GM18907 (cell line): ENCODE measurements at regions not wholly inside any gene's neighbourhood (a gene's known extent, or its start where the extent isn't known, plus 50 kb on each side); places are given as distances from the start of the nearest gene placed in this dataset.
A peak's percentile ranks its signal among the peaks of the same experiment; 100 is the strongest.
"Not testable (repeated sequence)": the region's sequence is repeated elsewhere in the genome, so short reads cannot be mapped to it uniquely, and the experiment has no call there.

Experiments
- ATAC-seq: cut with Tn5 transposase; IDR thresholded peaks from one replicate; pipeline ENCODE4 v1.9.1; 2021; ENCODE audit warnings: mild to moderate bottlenecking, moderate library complexity; ENCODE audit not compliant: unreplicated experiment

DNA sequence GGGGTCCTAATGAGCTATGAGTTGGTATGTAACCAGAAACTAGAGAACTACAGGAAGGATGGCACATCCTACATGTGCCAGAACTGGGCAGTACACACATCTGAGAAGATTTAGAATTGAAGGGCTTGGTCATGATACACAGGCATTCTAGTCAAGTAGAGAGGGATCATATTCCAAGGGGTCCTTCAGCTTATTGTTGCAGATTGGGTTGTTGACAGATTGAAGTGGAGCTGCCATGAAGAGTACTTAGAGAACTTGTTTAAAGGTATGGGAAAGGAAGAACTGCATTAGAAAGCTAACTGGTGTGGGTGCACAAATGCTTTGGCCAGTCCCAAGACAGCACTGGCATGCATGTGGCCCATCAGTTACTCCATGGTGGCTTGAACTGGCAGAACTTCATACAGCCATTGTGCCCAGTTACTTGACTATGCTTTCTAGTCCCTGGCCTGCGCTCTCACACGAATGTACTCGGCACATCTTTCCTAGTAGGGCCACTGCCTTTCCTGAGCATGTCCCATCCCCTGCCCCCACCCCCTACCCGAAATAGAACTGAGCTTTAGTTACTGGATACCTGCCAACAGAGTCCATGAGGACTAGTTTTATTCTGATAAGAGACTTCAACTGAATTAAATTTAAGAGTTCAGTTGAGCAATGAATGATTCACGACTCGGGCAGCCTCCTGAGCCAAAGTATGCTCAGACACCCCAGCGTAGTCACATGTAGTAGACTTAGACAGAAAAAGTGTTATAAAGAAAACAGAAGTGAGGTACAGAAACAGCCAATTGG is 64.0 kb downstream of the CCNG2 start:
- no peak for ATAC-seq

DNA sequence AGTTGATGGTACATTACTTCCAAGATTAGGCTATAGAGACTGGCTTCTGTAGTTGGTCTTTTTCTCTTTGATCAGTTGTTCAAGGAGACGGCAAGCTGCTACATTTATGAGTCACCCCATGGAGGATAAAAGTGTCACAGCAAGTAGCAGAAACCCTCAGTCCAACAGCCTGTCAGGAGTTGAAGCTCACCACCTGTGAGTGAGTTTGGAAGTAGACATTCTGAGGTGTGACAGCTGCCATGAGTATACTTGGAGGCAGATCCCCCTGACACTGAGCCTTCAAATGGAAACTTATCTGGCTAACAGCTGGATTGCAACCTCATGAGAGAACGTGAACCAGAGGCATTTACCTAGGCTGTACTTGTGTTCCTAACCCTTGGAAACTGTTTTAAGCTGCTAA is 68.0 kb downstream of the CCNG2 start:
- ATAC-seq = no peak

DNA sequence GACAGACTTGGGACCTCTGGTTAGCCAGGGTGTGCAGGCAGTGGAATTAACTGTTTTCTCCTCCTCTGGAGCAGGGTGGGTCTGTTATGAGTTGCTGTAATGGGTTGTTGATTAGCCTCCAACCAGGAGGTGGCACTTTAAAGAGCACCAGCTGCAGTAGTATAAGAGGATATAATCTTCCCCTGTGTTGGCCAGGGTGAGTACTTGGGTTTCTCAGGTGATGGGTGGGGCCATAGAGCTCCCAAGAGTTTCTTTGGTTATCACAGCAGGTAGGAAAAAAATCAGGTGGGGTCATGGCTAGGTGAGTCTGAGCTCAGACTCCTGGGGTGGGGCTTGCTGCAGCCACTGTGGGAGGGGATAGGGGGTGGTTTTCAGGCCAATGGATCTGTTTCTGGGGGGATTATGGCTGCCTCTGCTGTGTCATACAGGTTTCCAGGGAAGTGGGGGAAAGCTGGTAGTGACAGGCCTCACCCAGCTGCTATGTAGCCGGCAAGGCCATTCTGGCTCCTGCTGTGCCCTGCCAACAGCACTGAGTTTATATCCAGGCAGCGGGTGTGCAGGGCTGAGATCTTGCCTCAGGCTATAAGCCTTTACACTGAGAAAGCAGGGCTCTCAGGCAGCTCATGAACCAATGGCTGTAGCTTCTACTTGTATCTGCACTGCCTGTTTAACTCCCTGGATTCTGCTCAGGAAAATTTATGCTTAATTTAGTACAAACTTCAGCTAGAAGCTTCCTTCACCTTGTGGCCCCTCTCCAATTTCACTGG is 70.1 kb downstream of the CCNG2 start:
- ATAC-seq = no peak

DNA sequence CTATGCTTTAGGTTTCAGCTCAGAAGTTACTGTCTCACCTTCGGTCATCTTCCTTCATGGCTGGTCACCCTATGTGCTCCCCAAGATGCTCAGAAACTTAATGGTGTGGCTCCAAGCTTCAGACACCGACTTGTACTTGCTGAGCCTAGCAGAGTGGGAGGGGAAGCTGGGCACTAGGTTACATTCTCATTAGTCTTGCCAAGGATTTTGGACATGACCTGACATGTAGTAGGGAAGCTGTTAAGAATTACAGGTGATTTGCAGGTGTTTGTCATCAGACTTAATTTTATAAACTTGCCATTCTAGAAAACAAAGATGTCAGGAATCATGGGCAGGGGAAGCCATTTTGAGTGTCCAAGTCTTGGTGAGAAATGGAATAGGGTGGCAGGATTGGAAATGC is 72.4 kb downstream of the CCNG2 start:
- no peak for ATAC-seq

DNA sequence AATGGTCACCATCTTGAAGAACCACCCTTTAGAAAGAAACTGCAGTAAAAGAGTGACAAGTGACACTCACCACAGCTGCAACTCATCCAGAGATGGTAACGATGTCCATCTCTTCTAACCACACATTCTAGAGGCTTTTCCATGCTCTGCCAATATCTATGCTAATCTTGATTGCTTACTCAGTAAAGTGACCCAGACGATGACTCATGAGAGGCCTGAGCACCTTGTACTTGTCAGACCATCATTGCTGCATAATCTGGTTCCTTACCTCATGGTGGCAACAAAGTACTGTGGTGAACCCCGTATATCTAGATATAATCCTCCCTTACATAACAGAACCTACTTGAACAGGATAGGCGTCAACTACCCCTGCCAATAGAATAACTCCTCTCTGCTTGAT is 75.6 kb downstream of the CCNG2 start:
- ATAC-seq = no peak

DNA sequence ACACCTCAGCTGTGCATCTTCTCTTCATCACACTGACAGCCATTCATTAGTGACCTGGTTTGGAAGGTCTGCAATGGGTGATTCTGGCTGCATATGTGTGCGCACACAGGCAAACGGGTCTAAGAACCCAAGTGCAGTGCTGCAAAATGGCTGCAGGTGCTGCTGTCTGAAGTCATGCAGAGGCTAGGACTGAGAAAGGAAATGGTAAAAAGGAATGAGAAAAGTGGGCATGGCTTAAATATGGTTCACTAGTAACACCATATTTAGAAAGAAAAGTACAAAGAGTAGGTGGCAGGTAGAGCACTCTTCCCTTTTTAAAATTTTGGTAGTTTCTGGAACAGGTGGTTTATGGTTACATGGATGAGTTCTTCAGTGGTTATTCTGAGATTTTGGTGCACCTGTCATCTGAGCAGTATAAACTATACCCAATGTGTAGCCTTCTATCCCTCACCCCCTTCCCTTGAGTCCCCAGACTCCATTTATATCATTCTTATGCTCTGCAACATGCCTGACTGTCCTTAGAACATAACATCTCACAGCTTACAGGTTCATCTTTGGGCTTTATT is 78.4 kb downstream of the CCNG2 start:
- ATAC-seq = peak; percentile 62

DNA sequence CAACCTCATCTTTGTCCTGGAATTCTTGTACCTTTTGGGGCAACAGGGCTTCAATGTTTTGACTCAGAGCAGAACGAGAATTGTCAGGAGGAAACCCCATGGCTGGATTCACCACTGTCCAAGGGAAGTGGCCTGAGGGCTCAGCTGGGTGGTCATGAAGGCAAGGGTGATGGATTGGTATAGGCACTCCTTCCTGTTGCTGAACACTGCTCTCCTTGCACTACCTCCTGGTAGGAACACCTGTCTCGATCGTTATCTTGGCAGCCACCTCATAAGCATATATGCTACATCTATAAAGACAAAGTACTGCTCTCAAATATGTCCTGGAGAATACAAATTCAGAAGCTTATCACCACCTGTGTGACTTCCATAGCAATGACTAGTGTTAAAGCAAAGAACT is 79.8 kb downstream of the CCNG2 start:
- no peak for ATAC-seq

DNA sequence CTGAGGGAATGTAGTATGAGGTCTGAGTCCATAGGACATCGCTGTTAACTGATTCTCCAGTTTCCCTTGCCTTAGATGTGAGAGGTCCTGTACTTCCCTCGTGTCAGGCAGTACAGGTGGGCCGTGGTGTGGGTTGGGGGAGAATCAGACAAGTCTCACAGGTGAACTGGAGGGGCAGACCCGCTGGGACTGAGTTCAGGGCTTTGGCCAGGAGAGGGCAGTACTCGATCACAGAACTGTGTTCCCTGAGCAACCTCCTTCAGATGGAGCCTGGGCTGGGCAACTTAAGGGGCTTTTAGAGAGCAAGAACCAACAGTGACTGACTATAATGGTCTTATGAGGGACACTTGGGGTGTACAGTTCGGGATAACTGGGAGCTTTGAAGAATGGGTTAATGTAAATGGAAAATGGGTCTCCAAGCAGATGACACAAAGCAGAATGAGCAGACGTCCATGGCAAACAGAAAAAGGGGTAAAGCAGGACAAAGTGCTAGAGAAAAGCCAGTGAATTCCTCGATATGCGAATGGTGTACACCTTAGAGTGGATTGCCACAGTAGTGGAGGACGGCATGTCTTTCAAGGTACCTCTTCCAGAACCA is 83.6 kb downstream of the CCNG2 start:
- ATAC-seq = peak; percentile 85

DNA sequence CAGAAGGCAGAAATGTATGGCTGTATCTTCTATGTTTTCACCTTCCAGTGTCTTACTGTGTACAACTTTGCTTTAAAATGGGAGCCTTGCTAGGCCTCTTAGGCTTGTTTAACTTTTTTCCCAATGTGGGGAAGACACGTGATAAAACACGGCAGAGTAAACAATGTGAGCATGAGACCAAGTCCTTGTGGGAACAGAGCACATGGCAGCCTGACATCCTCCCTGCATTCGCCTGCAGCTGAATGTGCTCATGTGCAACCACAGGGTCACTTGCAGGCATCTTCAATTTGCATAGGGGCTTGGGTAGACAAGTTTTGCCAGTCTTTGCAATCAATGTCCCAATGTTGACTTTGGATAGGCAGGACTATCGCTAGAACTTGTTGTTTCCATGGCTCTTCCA is 91.8 kb downstream of the CCNG2 start:
- no peak for ATAC-seq

DNA sequence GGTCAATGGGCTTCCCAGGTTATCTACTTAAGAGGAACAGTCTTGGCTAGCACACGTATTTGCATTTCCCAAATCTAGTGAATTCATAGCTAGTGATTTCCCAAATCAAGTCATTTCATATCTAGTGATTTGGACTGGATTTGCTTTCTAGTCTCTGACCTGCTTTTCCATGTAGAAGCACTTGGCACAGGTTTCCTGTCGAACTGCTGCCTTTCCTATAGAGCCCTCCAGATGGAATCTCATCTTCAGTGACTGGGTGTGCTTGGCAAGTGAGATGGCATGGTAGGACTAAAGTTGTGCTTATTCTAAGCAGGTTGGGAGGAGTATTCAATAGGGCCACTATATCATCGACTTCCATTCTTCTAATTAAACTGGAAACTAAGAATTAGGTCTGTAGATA is 94.7 kb downstream of the CCNG2 start:
- no peak for ATAC-seq

DNA sequence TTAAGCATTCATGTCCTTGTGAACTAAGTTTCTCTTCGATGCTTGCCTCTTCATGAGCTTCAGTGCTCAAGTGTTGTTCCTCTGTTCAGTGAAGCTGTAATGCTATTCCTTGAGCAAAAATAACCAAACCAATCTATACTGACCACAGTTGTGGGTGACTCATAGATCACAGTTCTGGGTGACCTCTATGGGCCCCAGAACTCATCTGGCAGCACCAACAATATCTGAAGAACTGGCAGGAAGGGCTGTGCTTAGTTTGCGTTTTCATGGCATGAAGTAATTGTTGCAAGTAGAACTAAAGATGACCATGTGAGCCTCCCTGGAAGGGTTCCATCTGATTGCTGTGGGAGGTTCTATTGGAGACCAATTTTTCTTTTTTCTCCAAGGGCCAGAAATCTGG is 106.2 kb downstream of the CCNG2 start:
- no peak for ATAC-seq

DNA sequence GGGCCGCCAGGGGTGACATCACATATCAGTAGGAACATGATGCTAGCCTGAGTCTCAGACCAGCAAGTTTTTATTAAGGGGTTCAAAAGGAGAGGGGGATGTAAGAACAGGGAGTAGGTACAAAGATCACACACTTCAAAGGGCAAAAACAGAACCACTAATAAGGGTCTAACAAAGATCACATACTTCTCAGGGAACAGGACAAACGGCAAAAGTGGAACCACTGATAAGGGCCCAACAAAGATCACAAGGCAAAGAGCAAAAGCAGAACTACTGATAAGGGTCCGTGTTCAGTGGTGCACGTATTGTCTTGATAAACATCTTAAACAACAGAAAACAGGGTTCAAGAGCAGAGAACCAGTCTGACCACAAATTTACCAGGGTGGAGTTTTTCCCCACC is 107.0 kb downstream of the CCNG2 start:
- ATAC-seq = not testable (repeated sequence)

DNA sequence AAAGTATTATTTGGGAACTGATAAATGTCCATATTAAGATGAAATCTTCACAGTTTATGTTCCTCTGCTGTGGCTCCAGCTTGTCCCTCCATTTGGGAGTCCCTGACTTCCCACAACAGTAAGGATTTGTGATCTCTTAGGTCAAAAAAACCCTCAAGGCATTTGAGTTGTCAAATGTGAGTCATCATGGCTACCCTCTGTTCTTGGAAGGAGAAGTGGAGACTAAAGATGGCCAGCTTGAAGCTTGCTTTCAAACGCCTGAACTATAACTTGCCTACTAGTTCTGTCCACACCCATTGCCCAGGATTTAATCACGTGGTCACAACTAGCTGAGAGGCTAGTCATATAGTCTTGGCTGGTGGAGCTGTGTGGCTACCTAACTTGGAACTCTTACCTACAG is 107.8 kb downstream of the CCNG2 start:
- ATAC-seq = no peak

DNA sequence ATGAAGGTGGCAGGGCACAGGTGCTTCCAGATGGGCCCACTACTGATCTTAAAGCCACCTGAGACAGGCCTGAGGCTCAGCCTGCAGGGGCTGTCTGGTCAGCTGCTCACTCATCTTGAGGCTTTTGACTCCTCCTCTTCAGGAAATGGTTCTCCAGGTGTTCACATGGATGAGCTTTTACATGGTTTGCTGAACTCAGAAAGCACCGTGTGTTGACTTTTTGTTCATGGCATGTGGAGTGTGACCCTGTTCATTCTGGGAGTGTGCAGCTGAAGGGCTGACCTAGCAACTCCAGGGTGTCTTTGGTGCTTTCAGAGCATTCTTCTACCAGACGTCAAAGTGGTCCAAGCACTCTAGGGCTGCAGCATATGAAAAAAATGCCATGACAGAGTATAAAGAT is 111.1 kb downstream of the CCNG2 start:
- ATAC-seq = no peak

DNA sequence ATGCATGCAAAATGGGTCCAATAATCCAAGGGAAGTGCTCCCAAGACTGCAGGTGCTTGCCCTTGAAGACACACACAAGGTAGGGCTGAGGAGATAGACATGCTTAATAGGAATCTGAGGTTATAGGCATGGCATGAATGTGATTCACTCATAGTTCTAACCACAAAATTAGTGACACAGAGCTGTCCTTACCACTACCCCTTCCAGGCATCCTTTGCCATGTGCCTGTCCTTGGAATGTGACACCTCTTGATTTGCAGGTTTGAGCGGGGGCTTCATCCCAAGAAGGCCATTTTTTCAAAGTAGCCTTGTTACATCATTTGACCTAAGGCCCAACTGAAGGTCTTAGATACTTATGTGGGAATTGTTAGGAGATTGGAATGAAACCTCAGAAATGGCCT is 112.5 kb downstream of the CCNG2 start:
- no peak for ATAC-seq

DNA sequence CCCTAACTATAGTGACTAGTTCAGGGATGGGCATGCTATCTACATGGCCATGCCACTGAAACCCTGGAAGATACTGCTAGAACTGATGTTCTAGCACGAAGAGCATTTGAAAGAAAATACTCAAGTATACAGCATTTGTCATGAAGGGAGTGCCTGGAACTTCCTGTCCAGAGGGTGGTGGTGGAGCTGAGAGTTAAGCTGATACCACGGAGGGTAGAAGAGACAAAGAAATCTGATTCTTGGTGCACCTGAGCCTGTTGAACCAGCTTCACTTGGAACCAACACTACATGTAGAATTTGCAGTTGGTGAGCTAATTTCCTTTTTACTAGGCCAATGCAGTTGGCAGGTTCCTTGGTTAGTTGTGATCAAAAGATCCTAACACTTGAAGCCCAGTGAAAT is 116.4 kb downstream of the CCNG2 start:
- ATAC-seq = no peak

DNA sequence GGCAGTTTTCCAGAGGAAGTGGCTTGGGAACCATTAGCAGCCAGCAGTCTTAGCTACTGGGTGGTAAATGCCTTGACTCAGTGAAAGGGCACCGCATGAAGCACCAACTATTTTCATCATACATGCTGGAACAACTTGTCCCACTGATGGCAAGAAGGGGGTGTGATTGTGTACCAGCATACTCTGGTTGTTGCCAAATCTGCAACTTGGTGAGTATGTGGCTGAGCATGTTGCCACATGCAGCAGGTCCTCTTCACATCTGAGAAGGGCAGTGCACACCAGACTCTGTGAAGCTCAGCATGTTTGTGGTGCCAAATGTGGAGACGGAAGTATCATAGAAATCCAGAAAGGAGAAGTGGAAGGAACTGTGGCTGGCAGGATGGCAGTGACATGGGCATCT is 122.1 kb downstream of the CCNG2 start:
- ATAC-seq = not testable (repeated sequence)

DNA sequence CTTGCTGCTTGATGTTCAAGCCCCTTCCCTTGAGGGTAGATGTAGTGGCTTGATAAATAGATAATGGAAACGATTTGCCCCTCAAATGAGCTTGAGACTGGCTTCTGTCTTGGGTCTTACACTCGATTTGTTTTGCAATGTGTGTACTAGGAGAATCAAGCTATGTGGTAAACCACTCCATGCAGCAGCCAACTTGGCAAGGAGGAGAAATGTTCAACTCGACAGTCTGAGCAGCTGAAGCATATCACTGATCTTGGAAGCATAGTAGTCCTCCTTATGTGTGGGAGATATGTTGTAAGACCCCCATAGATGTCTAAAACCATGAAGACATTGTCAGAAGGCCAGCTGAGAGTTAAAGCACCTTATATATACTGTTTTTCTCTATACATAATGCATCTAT is 125.3 kb downstream of the CCNG2 start:
- no peak for ATAC-seq

DNA sequence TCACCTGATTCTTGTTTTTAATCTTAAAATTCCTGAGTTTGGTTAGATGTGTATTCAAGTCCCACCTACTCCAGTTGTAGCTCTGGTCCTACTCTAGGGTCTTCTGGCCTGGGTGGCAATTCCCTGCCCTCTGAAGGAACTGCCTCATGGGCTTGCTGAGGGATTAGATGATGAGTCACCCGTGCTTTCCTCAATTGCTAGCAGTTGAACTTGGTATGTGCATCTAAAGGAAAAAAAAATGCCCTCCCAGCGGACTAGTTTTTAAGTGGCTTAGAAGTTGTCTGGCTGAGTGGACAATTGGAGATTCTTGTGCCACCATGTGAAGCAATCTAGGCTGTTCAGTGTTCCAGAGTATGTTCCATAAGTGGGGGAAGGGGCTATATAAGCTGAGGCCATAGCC is 127.0 kb downstream of the CCNG2 start:
- no peak for ATAC-seq

DNA sequence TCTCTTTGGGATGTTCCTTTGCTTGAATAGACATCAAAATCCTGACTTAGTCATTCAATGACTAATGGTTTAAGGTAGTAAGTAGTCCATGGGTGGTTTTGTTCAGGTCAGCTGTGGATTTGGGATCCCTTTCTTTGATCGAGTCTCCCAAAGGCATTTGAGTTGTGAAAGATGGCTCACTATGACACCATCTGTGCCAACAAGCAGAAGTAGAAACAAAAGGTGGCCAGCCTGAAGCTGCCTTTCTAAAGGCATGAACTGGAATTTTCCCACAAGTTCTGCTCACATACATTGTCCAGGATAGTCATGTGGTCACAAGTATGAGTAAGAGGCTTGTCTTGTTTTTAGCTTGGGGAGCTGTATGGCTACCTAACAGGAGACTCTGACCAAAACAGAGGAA is 129.9 kb downstream of the CCNG2 start:
- no peak for ATAC-seq

DNA sequence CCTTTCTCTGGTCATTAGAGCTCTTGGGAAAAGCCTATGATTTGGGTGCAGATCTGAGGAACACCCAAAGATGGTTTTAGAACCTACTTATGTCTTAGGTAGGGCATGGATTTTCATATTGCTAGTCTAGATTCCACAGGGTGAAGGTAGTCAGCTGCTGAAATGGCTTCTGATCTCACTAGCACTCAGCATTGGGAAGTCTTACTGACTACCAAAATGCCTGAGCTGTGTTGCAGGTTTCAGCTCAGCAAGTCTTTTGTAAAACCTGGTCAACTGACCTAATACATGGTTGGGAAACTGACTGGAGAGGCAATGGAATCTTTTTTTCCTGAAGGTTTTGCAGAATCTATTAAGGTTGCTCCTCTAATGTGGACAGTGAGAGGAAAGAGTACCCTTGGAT is 136.4 kb downstream of the CCNG2 start:
- ATAC-seq = no peak

DNA sequence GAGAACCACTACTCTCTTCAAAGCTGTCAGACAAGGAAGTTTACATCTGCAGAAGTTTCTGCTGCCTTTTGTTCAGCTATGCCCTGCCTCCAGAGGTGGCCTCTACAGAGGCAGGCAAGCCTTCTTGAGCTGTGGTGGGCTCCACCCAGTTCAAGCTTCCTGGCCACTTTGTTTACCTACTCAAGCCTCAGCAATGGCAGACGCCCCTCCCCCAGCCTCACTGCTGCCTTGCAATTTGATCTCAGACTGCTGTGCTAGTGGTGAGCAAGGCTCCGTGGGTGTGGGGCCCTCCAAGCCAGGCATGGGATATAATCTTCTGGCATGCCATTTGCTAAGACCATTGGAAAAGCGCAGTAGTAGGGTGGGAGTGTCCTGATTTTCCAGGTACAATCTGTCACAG is 144.0 kb downstream of the CCNG2 start:
- not testable (repeated sequence) for ATAC-seq
